ENCODE measurements at regions not wholly inside any gene's neighbourhood (a gene's known extent, or its start where the extent isn't known, plus 50 kb on each side); places are given as distances from the start of the nearest gene placed in this dataset.

DNA sequence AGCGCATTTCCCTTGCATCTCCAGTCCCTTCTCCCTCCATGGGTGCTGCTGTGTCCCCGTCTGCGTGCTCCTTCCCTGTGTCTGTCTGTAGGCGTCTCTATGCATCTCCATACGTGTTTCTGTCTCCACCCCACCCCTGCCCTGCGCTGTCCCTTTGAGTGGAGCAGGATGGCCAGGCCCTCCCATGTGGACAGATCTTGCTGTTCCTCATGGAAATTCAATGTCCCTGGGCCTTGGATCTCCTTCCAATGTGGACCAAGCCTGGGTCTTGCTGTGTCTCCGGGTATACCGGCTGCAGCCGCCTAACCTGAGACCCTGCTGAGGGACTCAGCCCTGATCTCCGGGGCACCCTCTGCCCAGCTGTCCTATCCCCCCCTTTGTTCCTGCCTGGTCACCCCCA, 172.7 kb downstream of the BMP7 start:
- ChIA-PET CTCF (no interaction called here), POLR2A (no interaction called here)
- Mint-ChIP-seq H3K36me3 (ENCODE audit: low read depth) (no peaks in the 10 kb centered on the region), H3K4me1 (ENCODE audit: low read depth) (peaks cover 10% of the 10 kb centered on the region), H3K4me3 (no peak overlapping the region), H3K27ac (no peak overlapping the region), H3K9me3 (peaks cover 4% of the 10 kb centered on the region), H3K27me3 (peaks cover 11% of the 10 kb centered on the region)
- ATAC-seq, result no peak
- intact Hi-C loops (cut with micrococcal nuclease), result no loop called here
- TF ChIP-seq, protein P1, sequence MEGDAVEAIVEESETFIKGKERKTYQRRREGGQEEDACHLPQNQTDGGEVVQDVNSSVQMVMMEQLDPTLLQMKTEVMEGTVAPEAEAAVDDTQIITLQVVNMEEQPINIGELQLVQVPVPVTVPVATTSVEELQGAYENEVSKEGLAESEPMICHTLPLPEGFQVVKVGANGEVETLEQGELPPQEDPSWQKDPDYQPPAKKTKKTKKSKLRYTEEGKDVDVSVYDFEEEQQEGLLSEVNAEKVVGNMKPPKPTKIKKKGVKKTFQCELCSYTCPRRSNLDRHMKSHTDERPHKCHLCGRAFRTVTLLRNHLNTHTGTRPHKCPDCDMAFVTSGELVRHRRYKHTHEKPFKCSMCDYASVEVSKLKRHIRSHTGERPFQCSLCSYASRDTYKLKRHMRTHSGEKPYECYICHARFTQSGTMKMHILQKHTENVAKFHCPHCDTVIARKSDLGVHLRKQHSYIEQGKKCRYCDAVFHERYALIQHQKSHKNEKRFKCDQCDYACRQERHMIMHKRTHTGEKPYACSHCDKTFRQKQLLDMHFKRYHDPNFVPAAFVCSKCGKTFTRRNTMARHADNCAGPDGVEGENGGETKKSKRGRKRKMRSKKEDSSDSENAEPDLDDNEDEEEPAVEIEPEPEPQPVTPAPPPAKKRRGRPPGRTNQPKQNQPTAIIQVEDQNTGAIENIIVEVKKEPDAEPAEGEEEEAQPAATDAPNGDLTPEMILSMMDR (IDR thresholded peaks at IDR 0.05), result no peak
- no peak for DNase-seq

DNA sequence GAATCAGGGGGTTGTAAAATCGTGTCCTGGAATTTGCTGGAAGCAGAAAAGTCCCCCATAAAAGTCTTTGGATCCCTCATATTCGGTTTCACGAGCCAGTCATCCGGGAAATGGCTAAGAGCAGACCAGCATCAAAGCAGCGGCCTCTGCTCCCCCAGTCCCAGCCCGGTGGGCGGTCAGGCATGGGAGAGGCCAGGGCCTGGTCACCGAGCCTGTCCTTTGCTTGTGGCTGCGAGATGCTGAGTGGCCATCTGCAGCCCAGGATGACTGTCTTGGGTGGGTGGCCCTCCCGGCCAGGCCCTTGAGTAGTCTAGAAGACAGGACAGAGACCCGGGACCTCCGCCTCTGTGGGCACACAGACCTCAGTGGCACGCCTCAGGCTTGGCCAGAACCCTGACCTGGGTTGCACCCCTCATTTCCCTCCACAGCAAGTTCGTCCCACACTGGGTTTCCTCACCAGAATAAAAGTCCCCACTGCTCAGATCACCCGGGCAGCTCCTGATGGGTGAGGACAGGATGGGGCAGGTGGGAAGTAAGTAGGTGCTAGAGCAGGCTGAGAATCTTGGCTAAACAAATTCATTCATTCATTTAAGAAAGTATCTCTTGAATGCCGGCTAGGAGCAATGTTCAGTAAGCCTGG, 172.1 kb downstream of the BMP7 start:
- no peaks in the 10 kb centered on the region for H3K36me3 Mint-ChIP-seq (ENCODE audit: low read depth)
- H3K9me3 Mint-ChIP-seq, result peaks cover 4% of the 10 kb centered on the region
- H3K4me3 Mint-ChIP-seq, result no peak overlapping the region
- H3K27me3 Mint-ChIP-seq, result peaks cover 11% of the 10 kb centered on the region
- POLR2A ChIA-PET, result no interaction called here
- TF ChIP-seq, protein P1 (IDR thresholded peaks at IDR 0.05), result no peak
- H3K4me1 Mint-ChIP-seq (ENCODE audit: low read depth), result peaks cover 10% of the 10 kb centered on the region
- CTCF ChIA-PET, result interaction anchor here (1.1 to 1.9 kb wide), 2 partner anchors 238 to 325 kb away, joined by 3 to 6 read pairs; no protein-coding TSS in a partner anchor
- ATAC-seq, result no peak
- no peak for DNase-seq
- intact Hi-C loops (cut with micrococcal nuclease), result no loop called here
- H3K27ac Mint-ChIP-seq, result no peak overlapping the region

DNA sequence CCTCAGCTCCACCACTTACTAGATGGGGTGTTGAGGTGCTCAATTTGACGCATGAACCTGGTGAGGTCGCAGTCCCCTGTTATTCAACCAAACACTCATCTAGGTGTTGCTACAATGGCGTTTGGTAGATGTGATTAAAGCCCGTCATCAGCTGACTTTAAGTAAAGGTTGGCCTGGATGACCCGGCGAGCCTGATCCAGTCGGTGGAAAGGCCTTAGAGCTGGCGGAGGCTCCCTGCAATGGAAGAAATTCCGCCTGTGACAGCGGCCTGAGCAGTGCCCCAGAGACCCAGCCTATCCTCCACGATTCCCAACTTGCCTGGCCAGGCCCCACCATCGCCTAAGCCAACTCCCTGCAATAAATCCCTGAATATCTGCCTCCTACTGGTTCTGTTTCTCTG, 171.4 kb downstream of the BMP7 start:
- peaks cover 10% of the 10 kb centered on the region for H3K4me1 Mint-ChIP-seq (ENCODE audit: low read depth)
- POLR2A ChIA-PET, result no interaction called here
- peaks cover 4% of the 10 kb centered on the region for H3K9me3 Mint-ChIP-seq
- H3K4me3 Mint-ChIP-seq, result no peak overlapping the region
- H3K27me3 Mint-ChIP-seq, result peaks cover 11% of the 10 kb centered on the region
- CTCF ChIA-PET, result interaction anchor here (1.1 to 1.9 kb wide), 3 partner anchors 238 to 324 kb away, joined by 3 to 10 read pairs (median 6); no protein-coding TSS in a partner anchor
- TF ChIP-seq, protein P1 (IDR thresholded peaks at IDR 0.05), result no peak
- H3K27ac Mint-ChIP-seq, result no peak overlapping the region
- DNase-seq (no peak), ATAC-seq (no peak)
- no peaks in the 10 kb centered on the region for H3K36me3 Mint-ChIP-seq (ENCODE audit: low read depth)
- intact Hi-C loops (cut with micrococcal nuclease), result no loop called here

DNA sequence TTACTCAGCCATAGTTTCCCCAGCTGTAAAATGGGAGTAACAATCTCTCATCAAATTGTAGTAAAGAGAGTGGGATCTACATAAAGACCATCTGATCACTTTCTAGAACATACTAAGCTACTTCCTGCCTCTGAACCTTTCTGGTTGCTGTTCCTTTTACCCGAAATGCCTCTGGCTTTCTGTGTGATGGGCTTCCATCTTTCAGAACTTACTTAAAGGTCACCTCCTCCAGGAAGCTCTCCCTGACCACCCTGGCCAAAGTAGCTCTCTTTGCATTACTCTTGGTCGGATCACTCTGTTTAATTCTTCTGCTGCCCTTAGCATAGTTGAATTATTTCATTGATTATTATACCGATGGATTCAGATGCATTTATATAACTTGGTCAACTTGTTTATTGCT, 171.0 kb downstream of the BMP7 start:
- ChIA-PET CTCF (interaction anchor here (1.1 to 1.9 kb wide), 3 partner anchors 237 to 324 kb away, joined by 3 to 10 read pairs (median 6); no protein-coding TSS in a partner anchor), POLR2A (no interaction called here)
- TF ChIP-seq, protein P1 (IDR thresholded peaks at IDR 0.05), result no peak
- DNase-seq, result no peak
- Mint-ChIP-seq H3K27me3 (peaks cover 11% of the 10 kb centered on the region), H3K4me1 (ENCODE audit: low read depth) (peaks cover 8% of the 10 kb centered on the region), H3K36me3 (ENCODE audit: low read depth) (no peaks in the 10 kb centered on the region), H3K4me3 (no peak overlapping the region), H3K9me3 (peaks cover 4% of the 10 kb centered on the region), H3K27ac (no peak overlapping the region)
- intact Hi-C loops (cut with micrococcal nuclease), result no loop called here
- no peak for ATAC-seq

DNA sequence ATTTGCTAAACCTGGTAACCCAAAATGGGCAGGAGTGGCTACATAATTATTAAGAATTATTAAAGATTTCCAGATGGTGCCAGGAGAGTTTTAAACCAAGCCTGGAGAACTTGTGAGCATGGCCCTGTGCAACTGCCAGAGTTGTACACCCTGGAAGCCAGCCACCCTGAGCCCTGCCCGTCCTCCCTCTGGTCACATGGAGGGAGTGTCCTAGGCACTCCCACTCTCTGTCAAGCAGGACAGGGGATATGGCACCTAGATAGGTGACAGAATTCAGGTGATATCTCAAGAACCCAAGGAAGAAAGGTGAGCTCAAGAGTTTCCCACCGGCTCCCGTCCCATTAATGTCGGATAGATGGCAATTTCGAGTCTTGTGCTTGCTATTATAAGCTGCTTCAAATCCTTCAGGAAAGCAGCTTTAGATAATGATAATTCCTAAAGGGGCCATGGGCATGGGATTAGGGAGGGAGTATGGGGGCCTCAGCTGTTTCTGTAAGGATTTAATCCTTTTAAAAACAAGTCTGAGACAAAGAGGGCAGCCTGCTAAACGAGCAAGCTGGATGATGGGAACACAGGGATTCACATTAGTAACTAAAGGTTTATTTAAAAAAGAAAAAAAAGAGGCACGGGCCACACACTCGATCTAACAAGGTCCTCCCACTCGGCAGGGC, 169.1 kb downstream of the BMP7 start:
- no peaks in the 10 kb centered on the region for H3K9me3 Mint-ChIP-seq
- ChIA-PET CTCF (no interaction called here), POLR2A (no interaction called here)
- H3K4me3 Mint-ChIP-seq, result no peak overlapping the region
- intact Hi-C loops (cut with micrococcal nuclease), result no loop called here
- no peaks in the 10 kb centered on the region for H3K36me3 Mint-ChIP-seq (ENCODE audit: low read depth)
- TF ChIP-seq, protein P1 (IDR thresholded peaks at IDR 0.05), result no peak
- ATAC-seq, result no peak
- H3K27ac Mint-ChIP-seq, result no peak overlapping the region
- peaks cover 5% of the 10 kb centered on the region for H3K27me3 Mint-ChIP-seq
- peaks cover under 1% of the 10 kb centered on the region for H3K4me1 Mint-ChIP-seq (ENCODE audit: low read depth)
- no peak for DNase-seq
